ENCODE measurements at regions not wholly inside any gene's neighbourhood (a gene's known extent, or its start where the extent isn't known, plus 50 kb on each side); places are given as distances from the start of the nearest gene placed in this dataset.

- Mint-ChIP-seq H3K27ac (no peak overlapping the region), H3K4me1 (no peaks in the 10 kb centered on the region)
These were observed 199.9 kb downstream of the LRIG3 start for GRCh38 chr12:58720421-58720820.

GRCh38 chr12:58725400-58726105 lies 194.8 kb downstream of the LRIG3 start:
- no peaks in the 10 kb centered on the region for H3K4me1 Mint-ChIP-seq
- no peaks in the 10 kb centered on the region for H3K36me3 Mint-ChIP-seq
- no peaks in the 10 kb centered on the region for H3K9me3 Mint-ChIP-seq
- H3K27ac Mint-ChIP-seq: no peak overlapping the region
- TF ChIP-seq CTCF (IDR thresholded peaks at IDR 0.05; ENCODE audit: unreplicated experiment): no peak
- H3K4me3 Mint-ChIP-seq: no peak overlapping the region
- no peak for DNase-seq (ENCODE audit: low spot score in 2 of 2, unreplicated experiment in 2 of 2)
- H3K27me3 Mint-ChIP-seq (ENCODE audit: low read depth): peaks cover 4% of the 10 kb centered on the region

More at GRCh38 chr12:58720421-58720820, 199.9 kb downstream of the LRIG3 start:
- no peak for DNase-seq (ENCODE audit: low spot score in 2 of 2, unreplicated experiment in 2 of 2)
- Mint-ChIP-seq H3K4me3 (no peak overlapping the region), H3K9me3 (no peaks in the 10 kb centered on the region), H3K27me3 (ENCODE audit: low read depth) (peaks cover 4% of the 10 kb centered on the region), H3K36me3 (no peaks in the 10 kb centered on the region)
- TF ChIP-seq CTCF (IDR thresholded peaks at IDR 0.05; ENCODE audit: unreplicated experiment): no peak

GRCh38 chr12:58727521-58727920 lies 192.8 kb downstream of the LRIG3 start:
- H3K4me3 Mint-ChIP-seq: no peak overlapping the region
- TF ChIP-seq CTCF (IDR thresholded peaks at IDR 0.05; ENCODE audit: unreplicated experiment): no peak
- peaks cover 4% of the 10 kb centered on the region for H3K27me3 Mint-ChIP-seq (ENCODE audit: low read depth)
- no peaks in the 10 kb centered on the region for H3K4me1 Mint-ChIP-seq
- H3K36me3 Mint-ChIP-seq: no peaks in the 10 kb centered on the region
- H3K9me3 Mint-ChIP-seq: no peaks in the 10 kb centered on the region
- H3K27ac Mint-ChIP-seq: no peak overlapping the region
- no peak for DNase-seq (ENCODE audit: low spot score in 2 of 2, unreplicated experiment in 2 of 2)

GRCh38 chr12:58728397-58728796 lies 191.9 kb downstream of the LRIG3 start:
- TF ChIP-seq CTCF (IDR thresholded peaks at IDR 0.05; ENCODE audit: unreplicated experiment): no peak
- no peaks in the 10 kb centered on the region for H3K36me3 Mint-ChIP-seq
- peaks cover 4% of the 10 kb centered on the region for H3K27me3 Mint-ChIP-seq (ENCODE audit: low read depth)
- H3K4me1 Mint-ChIP-seq: no peaks in the 10 kb centered on the region
- H3K9me3 Mint-ChIP-seq: no peaks in the 10 kb centered on the region
- no peak overlapping the region for H3K4me3 Mint-ChIP-seq
- no peak overlapping the region for H3K27ac Mint-ChIP-seq
- no peak for DNase-seq (ENCODE audit: low spot score in 2 of 2, unreplicated experiment in 2 of 2)

- Mint-ChIP-seq H3K27me3 (ENCODE audit: low read depth) (no peaks in the 10 kb centered on the region), H3K27ac (no peak overlapping the region), H3K4me3 (no peak overlapping the region), H3K9me3 (no peaks in the 10 kb centered on the region), H3K36me3 (no peaks in the 10 kb centered on the region), H3K4me1 (no peaks in the 10 kb centered on the region)
- no peak for TF ChIP-seq CTCF (IDR thresholded peaks at IDR 0.05; ENCODE audit: unreplicated experiment)
- DNase-seq (ENCODE audit: low spot score in 2 of 2, unreplicated experiment in 2 of 2): no peak
These were observed 189.2 kb downstream of the LRIG3 start for GRCh38 chr12:58731096-58731495.
